Liver (tissue), 8 donors: ENCODE measurements at regions not wholly inside any gene's neighbourhood (a gene's known extent, or its start where the extent isn't known, plus 50 kb on each side); places are given as distances from the start of the nearest gene placed in this dataset.

Experiments used
- DNase-seq: peaks from one replicate; pipeline ENCODE4 v3.0.0-alpha.2; 2017; ENCODE audit warnings: low spot score
- H3K27ac ChIP-seq, 2 donors: one replicate each; pipeline ENCODE4 v1.7.0; 2013; ENCODE audit warnings: inconsistent platforms in 2 of 2, low read length in 2 of 2, control low read depth in 1 of 2, low read depth in 1 of 2, mild to moderate bottlenecking in 1 of 2
- H3K27me3 ChIP-seq, 4 donors: one replicate each; pipeline versions ENCODE4 v1.6.1 to v1.7.0; 2013; ENCODE audit warnings: low read length in 3 of 4, inconsistent platforms in 1 of 4, mild to moderate bottlenecking in 1 of 4, moderate library complexity in 1 of 4; ENCODE audit not compliant: control insufficient read depth in 4 of 4, insufficient read depth in 4 of 4
- H3K36me3 ChIP-seq, 4 donors: one replicate each; pipeline versions ENCODE4 v1.6.1 to v1.7.0; 2013; ENCODE audit warnings: low read length in 3 of 4, mild to moderate bottlenecking in 3 of 4, low read depth in 1 of 4, moderate library complexity in 1 of 4; ENCODE audit not compliant: control insufficient read depth in 4 of 4, insufficient read depth in 3 of 4
- H3K4me1 ChIP-seq, 4 donors: one replicate each; pipeline versions ENCODE4 v1.6.1 to v1.7.0; 2013; ENCODE audit warnings: low read length in 3 of 4, mild to moderate bottlenecking in 3 of 4, moderate library complexity in 1 of 4; ENCODE audit not compliant: control insufficient read depth in 4 of 4, insufficient read depth in 4 of 4
- H3K4me3 ChIP-seq, 3 donors: one replicate each; pipeline versions ENCODE4 v1.6.1 to v1.7.0; 2013; ENCODE audit warnings: low read length in 3 of 3, control low read depth in 1 of 3, low read depth in 1 of 3, mild to moderate bottlenecking in 1 of 3
- H3K9ac ChIP-seq, 2 donors: one replicate each; pipeline ENCODE4 v1.7.0; 2013; ENCODE audit warnings: low read length in 2 of 2, mild to moderate bottlenecking in 2 of 2, moderate library complexity in 2 of 2, control low read depth in 1 of 2, low read depth in 1 of 2
- H3K9me3 ChIP-seq, 4 donors: one replicate each; pipeline versions ENCODE4 v1.6.1 to v1.7.0; 2013; ENCODE audit warnings: low read length in 3 of 4; ENCODE audit not compliant: control insufficient read depth in 4 of 4
- ATF3 ChIP-seq: IDR thresholded peaks from 2 replicates; pipeline ENCODE4 v1.6.1; 2016; ENCODE audit warnings: antibody characterized with exemption
- CTCF ChIP-seq: fragments of 150-350 bp; IDR thresholded peaks from 2 replicates; pipeline ENCODE4 v1.5.1; 2017; ENCODE audit warnings: improper control_type of control experiment, low read depth, low read length; ENCODE audit not compliant: missing input control
- EGR1 ChIP-seq, 2 donors: IDR thresholded peaks; 2 replicates each; pipeline ENCODE4 v1.6.1; 2016 to 2018; ENCODE audit warnings: antibody characterized with exemption in 2 of 2, low read depth in 2 of 2
- FOXA1 ChIP-seq: IDR thresholded peaks from 2 replicates; pipeline ENCODE4 v1.6.1; 2016; ENCODE audit warnings: antibody characterized with exemption
- FOXA2 ChIP-seq: IDR thresholded peaks from 2 replicates; pipeline ENCODE4 v1.6.1; 2016; ENCODE audit warnings: antibody characterized with exemption
- GABPA ChIP-seq, 2 donors: IDR thresholded peaks in 1 of 2; conservative IDR thresholded peaks in 1 of 2; 2 replicates each; pipeline ENCODE4 v1.6.1; 2016; ENCODE audit warnings: antibody characterized with exemption in 2 of 2, mild to moderate bottlenecking in 1 of 2, moderate library complexity in 1 of 2
- HNF4A ChIP-seq, 2 donors: conservative IDR thresholded peaks; 2 replicates each; pipeline ENCODE4 v1.6.1; 2016; ENCODE audit warnings: antibody characterized with exemption in 2 of 2, mild to moderate bottlenecking in 2 of 2
- HNF4G ChIP-seq: IDR thresholded peaks from 2 replicates; pipeline ENCODE4 v1.6.1; 2016; ENCODE audit warnings: antibody characterized with exemption
- JUND ChIP-seq, 2 donors: IDR thresholded peaks; 2 replicates each; pipeline ENCODE4 v1.6.1; 2016; ENCODE audit warnings: antibody characterized with exemption in 2 of 2
- MAX ChIP-seq: IDR thresholded peaks from 2 replicates; pipeline ENCODE4 v1.6.1; 2016; ENCODE audit warnings: antibody characterized with exemption
- NR2F2 ChIP-seq: IDR thresholded peaks from 2 replicates; pipeline ENCODE4 v1.6.1; 2016; ENCODE audit warnings: antibody characterized with exemption
- RAD21 ChIP-seq, 2 donors: IDR thresholded peaks; 2 replicates each; pipeline ENCODE4 v1.6.1; 2016; ENCODE audit warnings: antibody characterized with exemption in 2 of 2, mild to moderate bottlenecking in 2 of 2
- REST ChIP-seq: IDR thresholded peaks from 2 replicates; pipeline ENCODE4 v1.6.1; 2016; ENCODE audit warnings: antibody characterized with exemption, mild to moderate bottlenecking
- RXRA ChIP-seq, 2 donors: IDR thresholded peaks; 2 replicates each; pipeline ENCODE4 v1.6.1; 2017 to 2018; ENCODE audit warnings: antibody characterized with exemption in 2 of 2, mild to moderate bottlenecking in 1 of 2
- SP1 ChIP-seq: IDR thresholded peaks from 2 replicates; pipeline ENCODE4 v1.6.1; 2018; ENCODE audit warnings: antibody characterized with exemption, mild to moderate bottlenecking
- TAF1 ChIP-seq: conservative IDR thresholded peaks from 2 replicates; pipeline ENCODE4 v1.6.1; 2016; ENCODE audit warnings: antibody characterized with exemption, mild to moderate bottlenecking
- YY1 ChIP-seq: IDR thresholded peaks from 2 replicates; pipeline ENCODE4 v1.6.1; 2016; ENCODE audit warnings: antibody characterized with exemption, mild to moderate bottlenecking
- ZBTB33 ChIP-seq: IDR thresholded peaks from 2 replicates; pipeline ENCODE4 v1.6.1; 2016; ENCODE audit warnings: antibody characterized with exemption
- WGBS: extraction: QIAGEN DNeasy Blood & Tissue Kit; methylation state at CpG from one replicate; pipeline ENCODE4 v1.1.7; 2013; 5-methylcytosine and 5-hydroxymethylcytosine counted together
- donor health status: healthy.
- donor health status: healthy.
- donor health status: healthy.
- donor health status: healthy.
- donor health status: healthy.

GRCh38 chr2:65626831-65627230 lies 194.4 kb upstream of the SPRED2 start:
- Histone ChIP-seq H3K4me3 (no peak overlapping the region), H3K4me1 (no peaks in the 10 kb centered on the region), H3K27me3 (no peaks in the 10 kb centered on the region), H3K9me3 (no peaks in the 10 kb centered on the region), H3K27ac (no peak overlapping the region), H3K36me3 (no peaks in the 10 kb centered on the region), H3K9ac (no peak overlapping the region)
- no peak for DNase-seq
- TF ChIP-seq GABPA (IDR thresholded peaks at IDR 0.05 in 1 of 2, conservative IDR thresholded peaks at IDR 0.05 in 1 of 2) (no peak), FOXA2 (no peak), RXRA (IDR thresholded peaks at IDR 0.05) (no peak), NR2F2 (no peak), JUND (IDR thresholded peaks at IDR 0.05) (no peak), EGR1 (IDR thresholded peaks at IDR 0.05; ENCODE audit: low read depth in 2 of 2) (no peak), RAD21 (IDR thresholded peaks at IDR 0.05) (no peak)

GRCh38 chr2:65625982-65626381 lies 193.6 kb upstream of the SPRED2 start:
- Histone ChIP-seq H3K27ac (no peak overlapping the region), H3K4me3 (no peak overlapping the region), H3K27me3 (no peaks in the 10 kb centered on the region), H3K9ac (no peak overlapping the region), H3K9me3 (no peaks in the 10 kb centered on the region), H3K4me1 (no peaks in the 10 kb centered on the region), H3K36me3 (no peaks in the 10 kb centered on the region)
- DNase-seq: no peak
- TF ChIP-seq HNF4G: no peak
- TF ChIP-seq RXRA (IDR thresholded peaks at IDR 0.05): no peak
- no peak for TF ChIP-seq FOXA1
- TF ChIP-seq ZBTB33: no peak
- TF ChIP-seq JUND (IDR thresholded peaks at IDR 0.05): no peak
- TF ChIP-seq HNF4A (conservative IDR thresholded peaks at IDR 0.05): no peak
- TF ChIP-seq GABPA (IDR thresholded peaks at IDR 0.05 in 1 of 2, conservative IDR thresholded peaks at IDR 0.05 in 1 of 2): no peak
- no peak for TF ChIP-seq CTCF
- no peak for TF ChIP-seq TAF1
- TF ChIP-seq FOXA2: no peak

- H3K27me3 ChIP-seq: peaks cover 0 to 2% (median 0%) of the 10 kb centered on the region in 4 donors
- WGBS: 91% methylated on average over 4 of the region's 4 CpGs
- no peak for TF ChIP-seq REST
- no peak for TF ChIP-seq TAF1
- no peak for TF ChIP-seq YY1
- no peak for TF ChIP-seq FOXA1
- TF ChIP-seq HNF4G: no peak
- no peak for TF ChIP-seq RXRA (IDR thresholded peaks at IDR 0.05)
- TF ChIP-seq RAD21 (IDR thresholded peaks at IDR 0.05): no peak
- TF ChIP-seq FOXA2: no peak
- TF ChIP-seq JUND (IDR thresholded peaks at IDR 0.05): no peak
- TF ChIP-seq SP1: no peak
- TF ChIP-seq NR2F2: no peak
- no peak for TF ChIP-seq ATF3
- no peak for TF ChIP-seq MAX
- TF ChIP-seq GABPA (IDR thresholded peaks at IDR 0.05 in 1 of 2, conservative IDR thresholded peaks at IDR 0.05 in 1 of 2): no peak
- no peak for TF ChIP-seq ZBTB33
Observed at GRCh38 chr2:65622951-65623535, 190.6 kb upstream of the SPRED2 start.

More at GRCh38 chr2:65622951-65623535, 190.6 kb upstream of the SPRED2 start:
- Histone ChIP-seq H3K36me3 (no peaks in the 10 kb centered on the region), H3K4me3 (no peak overlapping the region), H3K9ac (no peak overlapping the region), H3K9me3 (no peaks in the 10 kb centered on the region), H3K27ac (no peak overlapping the region), H3K4me1 (no peaks in the 10 kb centered on the region)
- DNase-seq: no peak
